HG02840 (cell line): ENCODE measurements at regions not wholly inside any gene's neighbourhood (a gene's known extent, or its start where the extent isn't known, plus 50 kb on each side); places are given as distances from the start of the nearest gene placed in this dataset.

Experiments used
- ATAC-seq: cut with Tn5 transposase; IDR thresholded peaks from one replicate; pipeline ENCODE4 v1.9.1; 2021; ENCODE audit warnings: mild to moderate bottlenecking, moderate library complexity, moderate number of reproducible peaks; ENCODE audit not compliant: unreplicated experiment, low FRiP score

DNA sequence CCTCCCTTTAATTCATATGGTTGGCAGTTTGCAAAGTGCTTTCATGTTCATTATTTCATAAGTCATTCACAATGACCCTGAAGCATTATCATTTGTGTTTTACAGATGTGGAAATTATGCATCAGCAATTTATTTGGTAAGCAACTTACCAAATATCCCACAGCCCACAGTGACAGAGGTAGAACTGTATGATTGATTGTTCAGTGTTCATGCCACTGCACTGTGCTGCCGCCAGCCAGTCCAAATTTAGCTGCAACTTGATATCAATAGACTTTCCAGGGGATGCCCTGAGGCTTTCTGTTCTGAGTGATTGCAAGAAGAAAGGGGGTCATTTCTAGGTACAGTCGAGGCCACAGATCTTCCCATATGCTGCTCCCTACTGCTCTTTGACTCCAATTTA, 380.3 kb downstream of the PLPP3 start:
- ATAC-seq = no peak

GRCh38 chr1:56197946-56198345, 381.4 kb downstream of the PLPP3 start:
- no peak for ATAC-seq

DNA sequence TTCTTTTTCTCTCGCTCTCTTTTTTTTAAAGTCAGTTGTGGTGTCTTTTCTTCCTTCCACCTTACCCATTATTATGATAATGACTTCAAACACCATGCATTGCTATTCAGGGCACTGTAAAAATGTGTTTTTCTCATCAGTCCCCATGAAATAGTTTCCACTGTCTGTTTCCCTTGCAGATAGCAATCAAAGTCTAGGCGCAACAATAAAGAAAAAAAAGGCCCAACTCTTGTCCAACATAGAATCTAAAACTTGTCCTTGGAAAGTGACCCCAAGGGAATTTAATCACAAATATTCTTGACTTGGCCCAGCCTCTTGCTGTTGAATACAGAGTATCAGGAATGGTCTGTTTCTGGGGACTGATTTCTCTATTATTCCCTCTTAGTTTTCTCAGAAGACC, 382.5 kb downstream of the PLPP3 start:
- ATAC-seq = no peak

DNA sequence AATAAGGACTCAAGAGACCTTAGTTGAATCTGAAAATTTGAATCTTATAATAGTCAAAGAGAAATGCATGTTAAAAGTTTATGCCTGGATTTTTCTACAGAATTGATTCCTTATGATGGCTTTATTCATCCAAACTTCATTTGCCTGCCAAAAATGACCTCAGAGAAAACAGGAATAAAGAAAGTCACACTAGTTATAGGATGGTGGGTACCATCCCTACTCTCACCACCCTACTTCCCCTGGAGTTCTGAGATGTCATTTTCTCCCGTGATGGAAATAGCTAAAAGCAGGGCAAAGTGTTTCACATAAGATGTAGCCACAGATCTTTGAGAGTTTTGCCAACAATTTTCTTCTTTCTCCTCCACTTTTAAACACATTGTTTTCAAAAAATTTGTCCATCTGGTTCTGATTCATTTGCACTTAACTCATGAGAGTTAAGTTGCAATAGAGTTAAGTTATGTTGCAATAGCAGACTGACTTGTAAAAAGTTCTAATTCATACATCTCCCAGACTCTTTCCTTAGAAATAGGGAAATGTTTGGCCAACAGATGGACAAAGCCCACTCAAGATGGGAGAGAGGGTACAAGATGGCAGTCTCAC, 384.6 kb downstream of the PLPP3 start:
- no peak for ATAC-seq

DNA sequence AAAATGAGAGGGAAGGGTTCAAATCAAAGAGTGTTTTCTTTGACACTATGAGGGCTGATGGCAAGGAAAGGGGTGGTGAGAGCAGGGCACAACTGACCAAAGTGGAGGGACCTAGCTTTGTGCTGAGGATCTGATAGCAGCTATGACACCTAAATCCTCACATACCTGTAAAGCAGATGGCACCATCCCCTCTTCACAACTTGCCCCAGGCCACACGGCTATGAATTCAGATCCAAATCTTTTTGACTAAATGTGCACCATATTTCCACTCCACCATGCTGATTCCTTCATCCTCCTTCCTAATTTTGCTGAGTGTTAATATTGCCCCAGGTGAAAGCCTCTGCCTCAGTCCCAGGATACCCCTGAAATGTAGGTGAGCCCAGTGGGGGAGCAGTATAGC, 385.7 kb downstream of the PLPP3 start:
- ATAC-seq = no peak

- ATAC-seq = no peak
Measured at GRCh38 chr1:56191369-56191768, 388.0 kb downstream of the PLPP3 start.

DNA sequence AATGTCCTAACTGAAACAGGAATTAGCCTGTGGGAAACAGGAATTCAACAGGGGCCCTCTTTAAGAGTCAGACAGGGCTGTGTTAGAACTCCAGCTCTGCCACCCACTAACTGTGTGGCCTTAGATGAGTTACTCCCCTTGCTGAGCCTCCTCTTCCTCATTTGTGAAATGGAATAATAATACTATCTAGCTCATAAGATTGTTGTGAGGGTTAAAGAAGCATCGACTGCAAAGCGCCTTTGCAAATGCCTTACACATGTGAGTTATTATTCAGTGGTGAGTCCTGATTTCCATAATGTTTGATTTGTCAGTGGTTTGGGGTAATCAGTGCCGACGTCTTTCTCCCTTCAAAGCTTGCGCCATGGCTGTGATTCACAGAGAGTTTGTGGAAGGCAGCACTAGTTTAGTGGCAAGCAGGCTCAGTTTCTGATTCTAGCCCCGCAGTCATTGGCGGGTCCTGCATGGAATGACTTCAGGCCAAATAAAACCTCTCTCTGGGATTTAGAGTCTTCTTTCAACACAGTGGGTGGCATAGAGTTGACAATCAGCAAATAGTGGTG, 388.5 kb downstream of the PLPP3 start:
- ATAC-seq = no peak

DNA sequence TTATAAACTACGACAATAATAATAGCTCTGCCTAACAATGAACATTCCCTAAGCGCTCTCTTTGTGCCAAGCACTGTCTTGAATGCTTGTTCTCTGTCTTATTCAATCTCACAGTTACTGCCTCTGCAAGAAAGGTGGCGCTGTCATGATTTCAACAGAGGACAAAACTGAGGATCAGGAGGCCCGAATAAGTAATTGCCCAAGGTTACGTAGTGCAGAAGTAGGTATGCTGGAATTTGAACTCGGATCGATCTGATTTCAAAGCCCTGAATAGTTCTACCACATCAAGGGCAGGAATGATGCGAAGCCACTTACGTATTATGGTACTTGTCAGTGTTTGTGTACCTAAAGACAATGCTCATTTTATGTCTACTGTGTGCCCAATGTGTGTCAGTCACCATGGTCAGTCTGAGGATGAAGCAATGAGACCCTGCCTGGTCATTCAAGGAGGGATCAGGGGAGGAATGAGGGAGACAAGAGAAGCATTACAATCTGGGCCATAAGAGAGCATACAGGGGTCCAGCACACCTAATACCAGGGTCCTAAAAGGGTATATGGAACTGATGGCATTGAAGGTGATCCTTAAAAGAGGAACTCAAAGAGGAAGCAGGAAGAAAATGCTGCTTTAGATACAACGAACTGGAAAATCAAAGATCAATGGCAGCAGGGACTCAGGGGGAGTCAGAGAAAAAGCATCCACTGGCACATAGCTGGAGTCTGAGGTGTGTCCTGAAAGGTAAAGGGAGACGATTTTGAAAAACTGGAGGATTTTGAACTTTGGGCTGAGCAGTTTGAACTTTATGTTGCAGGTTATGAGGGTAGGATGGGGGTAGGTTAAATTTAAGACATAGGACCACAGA, 389.2 kb downstream of the PLPP3 start:
- no peak for ATAC-seq

- ATAC-seq = no peak
Measured at GRCh38 chr1:56189454-56189853, 389.9 kb downstream of the PLPP3 start.

DNA sequence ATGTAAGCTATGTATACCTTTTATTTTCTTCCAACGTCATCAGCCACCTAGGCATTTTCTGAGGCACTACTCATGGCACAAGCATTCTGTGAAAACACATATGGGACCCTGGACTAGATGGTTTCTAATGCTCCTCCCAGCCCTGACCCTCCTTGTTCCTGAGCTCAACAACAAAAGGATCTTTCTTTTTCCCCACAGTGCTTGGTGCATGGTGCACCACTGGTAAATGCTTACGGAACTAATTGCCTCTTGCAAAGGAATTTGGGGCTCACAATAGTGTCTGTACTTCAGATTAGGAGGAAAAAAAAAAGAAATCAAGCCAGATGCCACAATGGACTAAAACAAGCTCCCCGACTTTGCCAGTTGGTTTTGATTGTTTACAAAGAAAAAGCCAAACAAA, 390.5 kb downstream of the PLPP3 start:
- no peak for ATAC-seq

GRCh38 chr1:56188221-56188620, 391.1 kb downstream of the PLPP3 start:
- ATAC-seq = no peak

DNA sequence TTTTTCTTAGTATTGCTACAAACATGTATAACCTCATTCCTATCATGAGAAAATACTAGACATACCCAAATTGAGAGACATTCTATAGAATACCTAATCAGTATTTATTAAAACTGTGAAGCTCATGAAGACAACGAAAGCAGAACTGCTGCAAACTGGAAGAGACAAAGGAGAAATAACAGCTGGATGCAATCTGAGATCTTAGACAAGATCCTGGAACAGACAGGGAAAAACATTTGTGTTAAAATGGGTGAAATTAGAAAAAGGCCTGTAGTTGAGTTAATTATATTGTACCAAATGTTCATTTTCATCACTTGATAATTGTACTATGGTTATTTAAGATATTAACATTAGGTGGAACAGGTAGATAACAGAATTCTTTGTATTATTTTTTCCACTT, 392.0 kb downstream of the PLPP3 start:
- no peak for ATAC-seq

- no peak for ATAC-seq
Measured at GRCh38 chr1:56185493-56185892, 393.9 kb downstream of the PLPP3 start.

- ATAC-seq = no peak
Measured at GRCh38 chr1:56183151-56183550, 396.2 kb downstream of the PLPP3 start.

DNA sequence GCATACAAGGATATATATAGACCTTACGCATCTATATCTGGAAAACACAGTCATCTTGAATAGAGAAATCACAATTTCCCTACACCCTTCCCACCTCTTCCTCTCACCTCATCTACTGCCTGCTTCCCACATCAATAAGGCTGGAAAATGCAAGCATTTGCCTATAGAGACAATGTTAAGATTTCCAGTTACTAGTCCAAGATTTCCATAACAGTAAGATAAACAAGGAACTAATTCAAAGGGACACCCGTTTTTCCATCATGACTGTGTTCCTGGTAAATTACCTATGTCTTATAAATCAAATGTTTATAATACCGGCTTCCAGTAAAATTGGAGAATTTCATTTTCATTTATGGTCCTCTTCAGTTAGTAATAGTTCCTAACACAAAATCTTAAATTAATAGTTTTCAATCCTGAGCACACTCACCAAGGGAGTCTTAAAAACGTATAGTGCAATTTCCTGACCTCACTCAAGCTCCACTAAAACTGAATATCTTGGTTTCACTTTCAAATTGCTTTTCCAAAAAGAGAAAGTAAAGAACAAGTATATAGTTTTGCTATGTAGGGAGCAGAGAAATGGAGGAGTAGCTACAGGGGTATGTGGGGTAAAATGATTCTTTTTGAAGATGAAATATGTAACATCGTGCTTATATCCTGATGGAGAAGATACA, 398.7 kb downstream of the PLPP3 start:
- ATAC-seq = no peak

DNA sequence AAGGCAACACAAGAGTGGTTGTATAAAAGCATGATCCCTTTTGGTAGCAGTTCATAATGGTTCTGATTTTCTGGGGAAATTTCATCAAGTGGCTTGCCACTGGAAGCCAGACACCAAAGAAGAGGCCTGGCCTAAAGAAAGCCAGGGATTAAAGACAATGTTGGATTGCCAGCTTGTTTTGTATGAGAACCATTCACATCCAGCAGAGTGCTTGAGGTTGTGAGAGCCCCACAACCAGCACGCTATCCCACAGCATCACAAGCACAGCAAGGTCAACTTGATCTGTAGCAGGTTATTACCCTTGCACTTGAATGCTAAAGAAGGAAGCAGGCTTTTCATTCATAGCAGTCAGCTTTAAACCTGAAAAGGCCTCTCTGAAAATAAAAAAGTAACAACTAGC, 399.8 kb downstream of the PLPP3 start:
- no peak for ATAC-seq

DNA sequence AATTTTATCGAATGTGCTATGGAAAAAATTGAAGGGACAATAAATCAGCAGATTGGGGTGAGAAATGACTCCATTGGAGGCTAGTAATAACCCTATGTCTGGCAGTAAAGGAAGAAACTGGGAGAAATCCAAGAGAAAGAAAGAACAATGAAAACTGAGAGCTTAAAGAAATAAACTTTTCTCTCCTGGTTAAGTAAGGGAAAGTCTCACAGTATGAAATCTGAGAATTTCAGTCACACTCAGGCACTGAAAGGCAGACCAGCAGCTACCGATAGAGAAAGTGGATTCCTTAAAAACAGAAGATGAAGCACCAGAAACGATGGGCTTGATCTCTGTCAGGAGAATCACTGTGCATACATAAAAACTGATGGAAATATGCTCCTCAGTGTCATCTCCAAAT, 404.2 kb downstream of the PLPP3 start:
- ATAC-seq = no peak

- ATAC-seq = no peak
Measured at GRCh38 chr1:56174176-56174885, 405.0 kb downstream of the PLPP3 start.

DNA sequence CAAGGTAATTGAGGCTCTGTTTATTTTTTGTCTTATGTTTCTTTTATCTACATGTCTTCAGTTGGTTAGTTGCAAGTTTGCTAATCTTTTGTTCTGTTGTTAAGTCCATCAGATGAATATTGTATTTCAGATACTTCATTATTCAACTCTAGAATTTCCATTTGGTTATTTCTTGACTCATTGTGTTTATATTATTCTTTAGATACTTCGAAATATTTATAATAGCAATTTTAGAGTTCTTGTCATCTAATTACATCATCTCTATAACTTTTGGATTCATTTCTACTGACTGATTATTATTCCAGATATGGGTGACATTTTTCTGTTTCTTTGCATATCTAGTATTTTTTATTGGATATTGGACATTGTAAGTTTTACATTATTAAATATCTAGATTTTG, 405.6 kb downstream of the PLPP3 start:
- no peak for ATAC-seq

DNA sequence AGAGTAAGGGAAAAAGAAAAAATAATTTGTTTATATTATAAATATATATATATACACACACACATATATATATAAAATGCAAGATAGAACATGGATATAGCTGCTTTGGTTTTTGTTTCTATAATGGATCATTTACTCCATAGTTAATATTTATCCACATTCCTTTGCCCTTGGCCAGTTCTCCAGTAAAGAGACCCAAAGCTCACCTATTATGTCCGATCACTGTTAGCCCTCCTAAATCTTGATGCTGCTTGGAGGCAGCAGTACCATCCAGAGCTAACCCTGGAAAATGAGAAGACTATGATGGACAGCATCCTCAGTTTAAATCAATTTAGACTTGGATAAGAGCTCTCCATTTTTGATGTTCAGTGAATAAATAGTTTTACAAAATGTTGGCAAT, 407.7 kb downstream of the PLPP3 start:
- no peak for ATAC-seq
